Fibroblast of lung (primary cell): ENCODE measurements at regions not wholly inside any gene's neighbourhood (a gene's known extent, or its start where the extent isn't known, plus 50 kb on each side); places are given as distances from the start of the nearest gene placed in this dataset.

Source experiments
- CTCF ChIP-seq, 2 donors: IDR thresholded peaks in 1 of 2; conservative IDR thresholded peaks in 1 of 2; 1 replicate in 1 of 2; 2 replicates in 1 of 2; pipeline ENCODE4 v1.5.1; 2011 to 2012; ENCODE audit warnings: low read length in 2 of 2, control low read depth in 1 of 2, inconsistent platforms in 1 of 2, low read depth in 1 of 2, mild to moderate bottlenecking in 1 of 2
- EZH2 ChIP-seq: IDR thresholded peaks from 2 replicates; pipeline ENCODE4 v1.5.1; 2012; ENCODE audit warnings: low read length, control low read depth, mild to moderate bottlenecking; ENCODE audit errors: missing control alignments

GRCh38 chr20:57914205-57914604 is 204.4 kb upstream of the PMEPA1 start:
- TF ChIP-seq CTCF (conservative IDR thresholded peaks at IDR 0.05 in 1 of 2, IDR thresholded peaks at IDR 0.05 in 1 of 2; ENCODE audit: low read depth in 1 of 2, low read length in 2 of 2), result no peak
- TF ChIP-seq EZH2, result no peak
